HFFc6 (cell line): ENCODE measurements at regions not wholly inside any gene's neighbourhood (a gene's known extent, or its start where the extent isn't known, plus 50 kb on each side); places are given as distances from the start of the nearest gene placed in this dataset.

Experiments
- DNase-seq: peaks from one replicate; pipeline ENCODE4 v3.0.0-alpha.2; 2018
- H3K27ac Mint-ChIP-seq: 2 replicates; pipeline ENCODE4 v1.8.0; 2020; ENCODE audit warnings: mild to moderate bottlenecking, mixed read lengths
- H3K27me3 Mint-ChIP-seq: 2 replicates; pipeline ENCODE4 v1.8.0; 2021; ENCODE audit warnings: mild to moderate bottlenecking, moderate library complexity, mixed read lengths; ENCODE audit not compliant: insufficient read depth
- H3K36me3 Mint-ChIP-seq: 2 replicates; pipeline ENCODE4 v1.8.0; 2021; ENCODE audit warnings: low read depth, mixed read lengths
- H3K4me1 Mint-ChIP-seq: 2 replicates; pipeline ENCODE4 v1.8.0; 2020; ENCODE audit warnings: low read depth, mixed read lengths
- H3K4me3 Mint-ChIP-seq: 2 replicates; pipeline ENCODE4 v1.8.0; 2020; ENCODE audit warnings: mild to moderate bottlenecking, moderate library complexity, mixed read lengths
- H3K9me3 Mint-ChIP-seq: 2 replicates; pipeline ENCODE4 v1.8.0; 2020; ENCODE audit warnings: mild to moderate bottlenecking, mixed read lengths
- TF ChIP-seq, protein P1 (sequence below): fragments of 200-600 bp; sonication (generic); IDR thresholded peaks from 2 replicates; pipeline ENCODE4 v1.5.0; 2021; ENCODE audit warnings: antibody characterized with exemption, mild to moderate bottlenecking

DNA sequence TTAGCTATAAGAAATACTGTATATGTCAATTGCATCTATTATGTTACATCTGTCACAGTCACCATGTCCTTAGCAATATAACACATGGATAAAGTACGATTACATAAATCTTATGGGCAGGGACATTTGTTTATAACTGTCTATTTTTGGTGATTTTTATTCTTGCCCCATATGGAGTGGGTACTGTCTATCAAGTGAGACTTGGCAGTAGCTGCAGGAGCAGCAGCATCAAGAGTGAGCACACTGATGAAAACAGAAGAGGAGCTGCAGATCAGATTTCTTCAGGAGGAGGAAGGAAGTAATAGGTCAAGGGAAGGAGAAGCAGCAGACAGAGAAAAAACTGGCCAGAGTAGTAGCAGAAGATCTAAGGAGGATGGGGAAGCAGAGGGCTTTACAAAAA is 516.7 kb downstream of the C6orf118 start:
- no peaks in the 10 kb centered on the region for H3K4me1 Mint-ChIP-seq
- no peak overlapping the region for H3K27ac Mint-ChIP-seq
- peaks cover 51% of the 10 kb centered on the region for H3K9me3 Mint-ChIP-seq
- DNase-seq: no peak
- TF ChIP-seq, protein P1, sequence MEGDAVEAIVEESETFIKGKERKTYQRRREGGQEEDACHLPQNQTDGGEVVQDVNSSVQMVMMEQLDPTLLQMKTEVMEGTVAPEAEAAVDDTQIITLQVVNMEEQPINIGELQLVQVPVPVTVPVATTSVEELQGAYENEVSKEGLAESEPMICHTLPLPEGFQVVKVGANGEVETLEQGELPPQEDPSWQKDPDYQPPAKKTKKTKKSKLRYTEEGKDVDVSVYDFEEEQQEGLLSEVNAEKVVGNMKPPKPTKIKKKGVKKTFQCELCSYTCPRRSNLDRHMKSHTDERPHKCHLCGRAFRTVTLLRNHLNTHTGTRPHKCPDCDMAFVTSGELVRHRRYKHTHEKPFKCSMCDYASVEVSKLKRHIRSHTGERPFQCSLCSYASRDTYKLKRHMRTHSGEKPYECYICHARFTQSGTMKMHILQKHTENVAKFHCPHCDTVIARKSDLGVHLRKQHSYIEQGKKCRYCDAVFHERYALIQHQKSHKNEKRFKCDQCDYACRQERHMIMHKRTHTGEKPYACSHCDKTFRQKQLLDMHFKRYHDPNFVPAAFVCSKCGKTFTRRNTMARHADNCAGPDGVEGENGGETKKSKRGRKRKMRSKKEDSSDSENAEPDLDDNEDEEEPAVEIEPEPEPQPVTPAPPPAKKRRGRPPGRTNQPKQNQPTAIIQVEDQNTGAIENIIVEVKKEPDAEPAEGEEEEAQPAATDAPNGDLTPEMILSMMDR: no peak
- H3K36me3 Mint-ChIP-seq: peaks cover 4% of the 10 kb centered on the region; the same call in 1 of the 2 replicates
- no peak overlapping the region for H3K4me3 Mint-ChIP-seq
- no peaks in the 10 kb centered on the region for H3K27me3 Mint-ChIP-seq

DNA sequence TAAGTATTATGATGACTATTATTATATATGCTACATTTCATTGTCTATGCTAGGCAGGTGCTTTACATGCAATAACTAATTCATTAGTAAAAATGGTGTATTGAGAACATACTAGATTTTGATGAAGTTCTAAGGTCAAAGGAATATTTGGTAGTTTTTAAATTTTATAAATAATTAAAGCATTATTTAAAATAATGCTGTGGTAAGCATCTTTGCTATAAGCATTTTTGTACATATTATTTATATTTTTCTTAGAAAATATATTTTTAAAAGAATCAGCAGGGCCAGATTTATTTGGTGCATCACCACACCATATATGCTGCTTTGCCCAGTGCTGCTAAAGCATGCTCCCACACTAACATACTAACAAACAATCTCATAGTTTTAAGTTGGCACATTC is 517.9 kb downstream of the C6orf118 start:
- peaks cover 41% of the 10 kb centered on the region for H3K9me3 Mint-ChIP-seq
- H3K27ac Mint-ChIP-seq: no peak overlapping the region
- H3K4me1 Mint-ChIP-seq: no peaks in the 10 kb centered on the region
- H3K27me3 Mint-ChIP-seq: no peaks in the 10 kb centered on the region
- DNase-seq: no peak
- H3K36me3 Mint-ChIP-seq: peaks cover 4% of the 10 kb centered on the region; the same call in 1 of the 2 replicates
- no peak overlapping the region for H3K4me3 Mint-ChIP-seq
- TF ChIP-seq, protein P1: no peak

DNA sequence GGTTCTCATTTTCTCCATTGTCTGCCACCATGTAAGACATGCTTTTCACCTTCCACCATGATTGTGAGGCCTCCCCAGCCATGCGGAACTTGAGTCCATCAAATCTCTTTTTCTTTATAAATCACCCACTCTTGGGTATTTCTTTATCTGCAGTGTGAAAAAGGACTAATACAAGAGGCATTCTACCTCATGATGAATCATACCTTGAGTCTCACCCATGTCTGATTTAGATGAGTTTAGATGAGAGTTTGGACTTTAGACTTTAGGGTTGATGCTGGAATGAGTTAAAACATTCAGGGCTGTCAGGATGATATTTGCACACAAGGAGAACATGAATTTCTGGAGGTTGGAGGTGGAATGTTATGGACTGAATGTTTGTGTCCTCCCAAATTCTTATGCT is 545.6 kb downstream of the C6orf118 start:
- TF ChIP-seq, protein P1: no peak
- H3K4me3 Mint-ChIP-seq: no peak overlapping the region
- H3K9me3 Mint-ChIP-seq: peaks cover 49% of the 10 kb centered on the region
- H3K27me3 Mint-ChIP-seq: no peaks in the 10 kb centered on the region
- H3K27ac Mint-ChIP-seq: no peak overlapping the region
- DNase-seq: no peak
- no peaks in the 10 kb centered on the region for H3K4me1 Mint-ChIP-seq
- 0 out of 2 replicates have a peak, but pooled peaks cover 3% of the 10 kb centered on the region for H3K36me3 Mint-ChIP-seq

DNA sequence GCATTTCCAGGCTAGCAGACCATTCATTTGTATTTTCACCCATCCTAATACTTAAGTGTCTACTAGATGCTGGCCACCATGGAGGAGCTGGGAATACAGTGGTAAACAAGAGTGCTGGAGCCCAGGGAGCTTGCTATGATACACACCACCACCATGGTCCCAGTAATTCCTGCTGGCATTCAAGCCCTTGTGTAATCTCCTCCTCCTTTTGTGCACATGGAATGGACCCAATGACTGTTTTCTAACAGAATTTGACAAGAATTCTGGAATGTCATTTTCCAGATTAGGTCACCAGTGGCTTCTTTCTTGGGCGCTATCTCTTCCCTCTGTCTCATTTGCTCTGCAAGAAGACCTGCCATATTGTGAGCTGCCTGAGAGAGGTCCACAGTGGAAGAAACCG is 552.0 kb downstream of the C6orf118 start:
- H3K9me3 Mint-ChIP-seq: peaks cover 62% of the 10 kb centered on the region
- TF ChIP-seq, protein P1: no peak
- H3K4me3 Mint-ChIP-seq: no peak overlapping the region
- no peak for DNase-seq
- no peak overlapping the region for H3K27ac Mint-ChIP-seq
- H3K4me1 Mint-ChIP-seq: no peaks in the 10 kb centered on the region
- 0 out of 2 replicates have a peak, but pooled peaks cover 1% of the 10 kb centered on the region for H3K36me3 Mint-ChIP-seq
- no peaks in the 10 kb centered on the region for H3K27me3 Mint-ChIP-seq

DNA sequence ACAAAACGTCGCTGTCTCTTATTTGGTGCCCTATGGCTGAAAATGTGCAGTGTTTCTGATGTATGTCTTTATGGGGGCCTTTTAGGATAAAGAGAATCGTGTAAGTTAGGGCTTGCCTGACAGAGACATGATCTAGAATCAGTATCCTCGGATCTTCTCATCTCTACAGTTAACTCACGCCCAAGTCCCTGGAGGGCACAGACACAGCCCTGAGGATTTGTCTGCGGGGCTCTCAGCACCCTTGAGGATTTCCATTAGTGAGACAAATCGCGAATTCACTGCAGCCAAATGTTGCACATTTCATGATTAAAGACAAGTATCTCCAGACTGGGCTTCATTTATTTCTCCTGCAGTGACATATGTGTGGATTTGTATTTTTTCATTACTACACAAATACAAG is 552.7 kb downstream of the C6orf118 start:
- H3K9me3 Mint-ChIP-seq: peaks cover 60% of the 10 kb centered on the region

More for the DNA sequence above, 552.7 kb downstream of the C6orf118 start:
- Mint-ChIP-seq H3K36me3 (no peaks in the 10 kb centered on the region), H3K27ac (no peak overlapping the region), H3K4me1 (no peaks in the 10 kb centered on the region), H3K4me3 (no peak overlapping the region), H3K27me3 (no peaks in the 10 kb centered on the region)
- TF ChIP-seq, protein P1: no peak
- DNase-seq: no peak
